H9 (cell line): ENCODE measurements at regions not wholly inside any gene's neighbourhood (a gene's known extent, or its start where the extent isn't known, plus 50 kb on each side); places are given as distances from the start of the nearest gene placed in this dataset.

Experiments used
- DNase-seq: peaks from one replicate; pipeline ENCODE4 v3.0.0-alpha.2; 2017
- H2AFZ ChIP-seq: one replicate; pipeline ENCODE4 v1.6.1; 2013; ENCODE audit warnings: mild to moderate bottlenecking, low read length, control low read depth, moderate library complexity
- H2AK5ac ChIP-seq: 2 replicates; pipeline ENCODE4 v1.6.1; 2013; ENCODE audit warnings: low read length, control low read depth, mixed read lengths; ENCODE audit not compliant: insufficient read length
- H2BK120ac ChIP-seq: one replicate; pipeline ENCODE4 v1.6.1; 2013; ENCODE audit warnings: low read depth, mild to moderate bottlenecking, low read length, control low read depth, inconsistent platforms; ENCODE audit not compliant: poor library complexity, severe bottlenecking
- H2BK12ac ChIP-seq: 2 replicates; pipeline ENCODE4 v1.6.1; 2013; ENCODE audit warnings: low read length, control low read depth, mixed read lengths, low read depth; ENCODE audit not compliant: insufficient read length
- H2BK15ac ChIP-seq: 2 replicates; pipeline ENCODE4 v1.6.1; 2013; ENCODE audit warnings: low read depth, low read length, control low read depth
- H2BK20ac ChIP-seq: one replicate; pipeline ENCODE4 v1.6.1; 2013; ENCODE audit warnings: low read depth, mild to moderate bottlenecking, low read length, control low read depth, inconsistent platforms; ENCODE audit not compliant: poor library complexity, severe bottlenecking
- H2BK5ac ChIP-seq: 2 replicates; pipeline ENCODE4 v1.6.1; 2013; ENCODE audit warnings: low read length, control low read depth, mixed read lengths; ENCODE audit not compliant: insufficient read length
- H3K14ac ChIP-seq: 2 replicates; pipeline ENCODE4 v1.6.1; 2013; ENCODE audit warnings: low read length, control low read depth; ENCODE audit not compliant: insufficient read depth
- H3K18ac ChIP-seq: 2 replicates; pipeline ENCODE4 v1.6.1; 2013; ENCODE audit warnings: low read depth, mild to moderate bottlenecking, mixed read lengths, low read length, control low read depth; ENCODE audit not compliant: insufficient read length
- H3K23ac ChIP-seq: 2 replicates; pipeline ENCODE4 v1.6.1; 2013; ENCODE audit warnings: low read length, control low read depth, mixed read lengths, low read depth; ENCODE audit not compliant: insufficient read length
- H3K23me2 ChIP-seq: 2 replicates; pipeline ENCODE4 v1.6.1; 2013; ENCODE audit warnings: low read depth, mild to moderate bottlenecking, mixed read lengths, low read length, control low read depth; ENCODE audit not compliant: insufficient read length, poor library complexity, severe bottlenecking
- H3K27ac ChIP-seq: 2 replicates; pipeline ENCODE4 v1.5.1; 2013; ENCODE audit warnings: low read length, control low read depth, mixed read lengths, low read depth; ENCODE audit not compliant: insufficient read length
- H3K27me3 ChIP-seq: 2 replicates; pipeline ENCODE4 v1.6.1; 2013; ENCODE audit warnings: low read length, control low read depth, inconsistent platforms; ENCODE audit not compliant: insufficient read depth
- H3K4ac ChIP-seq: 2 replicates; pipeline ENCODE4 v1.6.1; 2013; ENCODE audit warnings: low read depth, mild to moderate bottlenecking, control low read depth, inconsistent platforms, low read length, moderate library complexity
- H3K4me1 ChIP-seq: 2 replicates; pipeline ENCODE4 v1.6.1; 2013; ENCODE audit warnings: low read length, control low read depth, inconsistent platforms; ENCODE audit not compliant: insufficient read depth
- H3K4me2 ChIP-seq: 2 replicates; pipeline ENCODE4 v1.6.1; 2013; ENCODE audit warnings: low read length, control low read depth, mixed read lengths; ENCODE audit not compliant: insufficient read length, insufficient read depth
- H3K56ac ChIP-seq: 2 replicates; pipeline ENCODE4 v1.6.1; 2013; ENCODE audit warnings: low read depth, mild to moderate bottlenecking, mixed read lengths, low read length, control low read depth; ENCODE audit not compliant: insufficient read length
- H3K79me1 ChIP-seq: 2 replicates; pipeline ENCODE4 v1.6.1; 2013; ENCODE audit warnings: low read depth, mild to moderate bottlenecking, moderate library complexity, low read length, control low read depth, inconsistent platforms; ENCODE audit not compliant: insufficient read depth, poor library complexity, severe bottlenecking
- H3K79me2 ChIP-seq: 2 replicates; pipeline ENCODE4 v1.6.1; 2013; ENCODE audit warnings: low read length, control low read depth, inconsistent platforms; ENCODE audit not compliant: insufficient read depth
- H3K9ac ChIP-seq: 2 replicates; pipeline ENCODE4 v1.6.1; 2013; ENCODE audit warnings: low read length, control low read depth, mixed read lengths; ENCODE audit not compliant: insufficient read length; ENCODE audit errors: extremely low read depth
- H3K9me3 ChIP-seq: one replicate; pipeline ENCODE4 v1.6.1; 2013; ENCODE audit warnings: low read depth, low read length, inconsistent platforms; ENCODE audit not compliant: control insufficient read depth
- H3T11ph ChIP-seq: one replicate; pipeline ENCODE4 v1.6.1; 2013; ENCODE audit warnings: mild to moderate bottlenecking, low read length, control low read depth, inconsistent platforms
- H4K20me1 ChIP-seq: one replicate; pipeline ENCODE4 v1.6.1; 2013; ENCODE audit not compliant: control insufficient read depth, insufficient read length, insufficient read depth
- H4K5ac ChIP-seq: 2 replicates; pipeline ENCODE4 v1.6.1; 2013; ENCODE audit warnings: low read depth, mild to moderate bottlenecking, mixed read lengths, low read length, control low read depth; ENCODE audit not compliant: insufficient read length
- H4K8ac ChIP-seq: replicated peaks from 2 replicates; pipeline ENCODE4 v1.6.1; 2013; ENCODE audit warnings: low read length, control low read depth, mixed read lengths, low read depth; ENCODE audit not compliant: insufficient read length
- H4K91ac ChIP-seq: 2 replicates; pipeline ENCODE4 v1.6.1; 2013; ENCODE audit warnings: low read depth, mild to moderate bottlenecking, moderate library complexity, mixed read lengths, low read length, control low read depth; ENCODE audit not compliant: insufficient read length
- H3K27ac Mint-ChIP-seq, 3 experiments: 2 replicates in 2 of 3; 3 replicates in 1 of 3; pipeline ENCODE4 v1.8.0; 2020 to 2021; ENCODE audit warnings: mixed read lengths in 3 of 3, mild to moderate bottlenecking in 1 of 3, moderate library complexity in 1 of 3
- H3K27me3 Mint-ChIP-seq: 2 replicates; pipeline ENCODE4 v1.8.0; 2021; ENCODE audit warnings: low read depth, mild to moderate bottlenecking, moderate library complexity, mixed read lengths
- H3K36me3 Mint-ChIP-seq, 3 experiments: 2 replicates in 2 of 3; 3 replicates in 1 of 3; pipeline ENCODE4 v1.8.0; 2020 to 2021; ENCODE audit warnings: low read depth in 3 of 3, mixed read lengths in 3 of 3; ENCODE audit not compliant: insufficient read depth in 1 of 3
- H3K4me1 Mint-ChIP-seq, 2 experiments: 2 replicates each; pipeline ENCODE4 v1.8.0; 2020; ENCODE audit warnings: mixed read lengths in 2 of 2
- H3K4me3 Mint-ChIP-seq, 2 experiments: 2 replicates in 1 of 2; 3 replicates in 1 of 2; pipeline ENCODE4 v1.8.0; 2020 to 2021; ENCODE audit warnings: mild to moderate bottlenecking in 2 of 2, mixed read lengths in 2 of 2, moderate library complexity in 1 of 2
- H3K9me3 Mint-ChIP-seq, 2 experiments: 2 replicates in 1 of 2; 3 replicates in 1 of 2; pipeline ENCODE4 v1.8.0; 2020; ENCODE audit warnings: mild to moderate bottlenecking in 2 of 2, mixed read lengths in 2 of 2, moderate library complexity in 1 of 2
- WGBS: extraction: QIAGEN DNeasy Blood & Tissue Kit; methylation state at CpG from one replicate; pipeline ENCODE4 v1.1.7; 2013; ENCODE audit warnings: missing lambda C conversion rate, low lambda C conversion rate, mixed read lengths; ENCODE audit not compliant: insufficient read length; ENCODE audit errors: extremely low coverage; 5-methylcytosine and 5-hydroxymethylcytosine counted together
- TF ChIP-seq, protein P1 (sequence below): fragments of 200-600 bp; sonication (generic); conservative IDR thresholded peaks from 3 replicates; pipeline ENCODE4 v1.8.0; 2021; ENCODE audit warnings: antibody characterized with exemption, mild to moderate bottlenecking

DNA sequence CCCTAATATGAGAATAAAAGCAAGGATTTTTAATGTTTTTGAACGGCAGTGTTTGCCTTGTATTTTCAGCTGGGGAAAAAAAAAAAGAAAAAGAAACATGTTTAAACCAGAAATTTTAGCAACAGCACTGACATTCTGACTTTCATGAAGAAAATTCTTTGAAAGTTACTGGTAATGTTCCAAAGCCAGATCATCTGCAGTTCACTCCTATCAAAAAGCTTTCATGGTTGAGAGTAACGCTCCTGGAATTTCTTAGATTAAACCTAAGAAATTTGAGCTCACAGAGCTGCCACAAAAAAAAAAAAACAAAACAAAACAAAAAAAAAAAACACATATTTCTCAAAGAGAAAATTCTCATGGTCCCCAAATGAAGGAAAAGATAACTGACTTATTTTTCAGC lies 1106.7 kb downstream of the EFNB2 start:
- no peaks in the 10 kb centered on the region for H3K4me1 Mint-ChIP-seq
- no peaks in the 10 kb centered on the region for H3K9me3 Mint-ChIP-seq
- H3K36me3 Mint-ChIP-seq, result no peaks in the 10 kb centered on the region
- H2BK120ac ChIP-seq, result no peak overlapping the region
- no peak overlapping the region for H3K4me3 Mint-ChIP-seq
- H3K79me2 ChIP-seq, result no peaks in the 10 kb centered on the region
- TF ChIP-seq, protein P1, sequence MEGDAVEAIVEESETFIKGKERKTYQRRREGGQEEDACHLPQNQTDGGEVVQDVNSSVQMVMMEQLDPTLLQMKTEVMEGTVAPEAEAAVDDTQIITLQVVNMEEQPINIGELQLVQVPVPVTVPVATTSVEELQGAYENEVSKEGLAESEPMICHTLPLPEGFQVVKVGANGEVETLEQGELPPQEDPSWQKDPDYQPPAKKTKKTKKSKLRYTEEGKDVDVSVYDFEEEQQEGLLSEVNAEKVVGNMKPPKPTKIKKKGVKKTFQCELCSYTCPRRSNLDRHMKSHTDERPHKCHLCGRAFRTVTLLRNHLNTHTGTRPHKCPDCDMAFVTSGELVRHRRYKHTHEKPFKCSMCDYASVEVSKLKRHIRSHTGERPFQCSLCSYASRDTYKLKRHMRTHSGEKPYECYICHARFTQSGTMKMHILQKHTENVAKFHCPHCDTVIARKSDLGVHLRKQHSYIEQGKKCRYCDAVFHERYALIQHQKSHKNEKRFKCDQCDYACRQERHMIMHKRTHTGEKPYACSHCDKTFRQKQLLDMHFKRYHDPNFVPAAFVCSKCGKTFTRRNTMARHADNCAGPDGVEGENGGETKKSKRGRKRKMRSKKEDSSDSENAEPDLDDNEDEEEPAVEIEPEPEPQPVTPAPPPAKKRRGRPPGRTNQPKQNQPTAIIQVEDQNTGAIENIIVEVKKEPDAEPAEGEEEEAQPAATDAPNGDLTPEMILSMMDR, result no peak
- H3K4ac ChIP-seq, result no peak overlapping the region
- no peaks in the 10 kb centered on the region for H3K27me3 ChIP-seq
- no peak overlapping the region for H2BK5ac ChIP-seq
- no peak overlapping the region for H3K27ac ChIP-seq
- no peak overlapping the region for H2BK20ac ChIP-seq
- no peak for DNase-seq
- H2BK15ac ChIP-seq, result no peak overlapping the region
- no peak overlapping the region for H2AK5ac ChIP-seq
- H3T11ph ChIP-seq, result no peak overlapping the region
- H3K79me1 ChIP-seq, result no peaks in the 10 kb centered on the region
- H3K27ac Mint-ChIP-seq, result no peak overlapping the region
- no peaks in the 10 kb centered on the region for H4K20me1 ChIP-seq
- no peak overlapping the region for H2BK12ac ChIP-seq
- no peaks in the 10 kb centered on the region for H3K23me2 ChIP-seq
- no CpG with 5 or more reads among the region's 2 CpGs for WGBS
- H3K4me1 ChIP-seq, result no peaks in the 10 kb centered on the region
- H3K23ac ChIP-seq, result no peak overlapping the region
- no peak overlapping the region for H3K18ac ChIP-seq
- H3K27me3 Mint-ChIP-seq, result no peaks in the 10 kb centered on the region
- H3K9ac ChIP-seq, result no peak overlapping the region
- no peak overlapping the region for H2AFZ ChIP-seq
- no peak overlapping the region for H4K5ac ChIP-seq
- H3K4me2 ChIP-seq, result no peak overlapping the region
- H3K14ac ChIP-seq, result no peak overlapping the region
- H3K9me3 ChIP-seq, result no peaks in the 10 kb centered on the region
- no peak overlapping the region for H4K8ac ChIP-seq
- H3K56ac ChIP-seq, result no peak overlapping the region
- no peak overlapping the region for H4K91ac ChIP-seq
